Fibroblast of lung (primary cell): ENCODE measurements at regions not wholly inside any gene's neighbourhood (a gene's known extent, or its start where the extent isn't known, plus 50 kb on each side); places are given as distances from the start of the nearest gene placed in this dataset.
A peak's percentile ranks its signal among the peaks of the same experiment; 100 is the strongest.

Experiments
- DNase-seq, 2 donors: peaks; one replicate each; pipeline versions ENCODE4 v3.0.0 to v3.0.0-alpha.2; 2010; ENCODE audit warnings: low read depth in 2 of 2
- H2AFZ ChIP-seq: 2 replicates; pipeline ENCODE4 v1.5.1; 2012; ENCODE audit warnings: low read length, control low read depth, inconsistent platforms
- H3K27ac ChIP-seq: 2 replicates; pipeline ENCODE4 v1.5.1; 2011; ENCODE audit warnings: low read length, control low read depth; ENCODE audit not compliant: insufficient read depth
- H3K27me3 ChIP-seq: 2 replicates; pipeline ENCODE4 v1.5.1; 2011; ENCODE audit warnings: mild to moderate bottlenecking, low read length; ENCODE audit not compliant: control insufficient read depth, insufficient read depth
- H3K36me3 ChIP-seq: 2 replicates; pipeline ENCODE4 v1.5.1; 2011; ENCODE audit warnings: low read length; ENCODE audit not compliant: control insufficient read depth, insufficient read depth
- H3K4me1 ChIP-seq: 2 replicates; pipeline ENCODE4 v1.5.1; 2011; ENCODE audit warnings: low read length; ENCODE audit not compliant: control insufficient read depth, insufficient read depth; ENCODE audit errors: extremely low read depth
- H3K4me2 ChIP-seq: 2 replicates; pipeline ENCODE4 v1.5.1; 2011; ENCODE audit warnings: low read length, control low read depth; ENCODE audit not compliant: insufficient read depth; ENCODE audit errors: extremely low read depth
- H3K4me3 ChIP-seq, 4 experiments: fragments of 200-600 bp in 1 of 4; sonication (generic) in 1 of 4; replicated peaks in 1 of 4; 2 replicates each; pipeline ENCODE4 v1.5.1; 2011 to 2016; ENCODE audit warnings: low read length in 4 of 4, low read depth in 3 of 4, mild to moderate bottlenecking in 3 of 4, control low read depth in 2 of 4, inconsistent platforms in 1 of 4, mixed read lengths in 1 of 4; ENCODE audit not compliant: insufficient read depth in 1 of 4; ENCODE audit errors: control extremely low read depth in 1 of 4
- H3K79me2 ChIP-seq: 2 replicates; pipeline ENCODE4 v1.5.1; 2012; ENCODE audit warnings: mild to moderate bottlenecking, low read length, inconsistent platforms; ENCODE audit not compliant: control insufficient read depth, insufficient read depth
- H3K9ac ChIP-seq: 2 replicates; pipeline ENCODE4 v1.5.1; 2011; ENCODE audit warnings: mild to moderate bottlenecking, low read length, control low read depth; ENCODE audit not compliant: insufficient read depth
- H3K9me3 ChIP-seq: 2 replicates; pipeline ENCODE4 v1.5.1; 2012; ENCODE audit warnings: low read depth, low read length; ENCODE audit not compliant: control insufficient read depth, insufficient read depth
- H4K20me1 ChIP-seq: 2 replicates; pipeline ENCODE4 v1.5.1; 2011; ENCODE audit warnings: low read length; ENCODE audit not compliant: control insufficient read depth, insufficient read depth; ENCODE audit errors: extremely low read depth
- CTCF ChIP-seq, 2 donors: IDR thresholded peaks in 1 of 2; conservative IDR thresholded peaks in 1 of 2; 1 replicate in 1 of 2; 2 replicates in 1 of 2; pipeline ENCODE4 v1.5.1; 2011 to 2012; ENCODE audit warnings: low read length in 2 of 2, control low read depth in 1 of 2, inconsistent platforms in 1 of 2, low read depth in 1 of 2, mild to moderate bottlenecking in 1 of 2
- EZH2 ChIP-seq: IDR thresholded peaks from 2 replicates; pipeline ENCODE4 v1.5.1; 2012; ENCODE audit warnings: low read length, control low read depth, mild to moderate bottlenecking; ENCODE audit errors: missing control alignments

GRCh38 chr20:57881466-57882385, 171.9 kb upstream of the PMEPA1 start:
- DNase-seq = no peak
- Histone ChIP-seq H3K9ac (no peak overlapping the region), H2AFZ (no peak overlapping the region), H3K79me2 (no peaks in the 10 kb centered on the region), H3K9me3 (no peaks in the 10 kb centered on the region), H3K36me3 (no peaks in the 10 kb centered on the region), H3K27ac (no peak overlapping the region), H3K27me3 (no peaks in the 10 kb centered on the region), H3K4me3 (no peak overlapping the region), H4K20me1 (no peaks in the 10 kb centered on the region), H3K4me2 (no peak overlapping the region), H3K4me1 (no peaks in the 10 kb centered on the region)
- TF ChIP-seq EZH2 = no peak

GRCh38 chr20:57880571-57880892, 170.7 kb upstream of the PMEPA1 start:
- no peaks in the 10 kb centered on the region for H3K79me2 ChIP-seq
- DNase-seq = no peak
- H3K27ac ChIP-seq = no peak overlapping the region
- no peak overlapping the region for H3K9ac ChIP-seq
- no peaks in the 10 kb centered on the region for H3K36me3 ChIP-seq
- no peak overlapping the region for H2AFZ ChIP-seq
- no peaks in the 10 kb centered on the region for H4K20me1 ChIP-seq
- H3K9me3 ChIP-seq = no peaks in the 10 kb centered on the region
- no peak overlapping the region for H3K4me2 ChIP-seq
- no peak overlapping the region for H3K4me3 ChIP-seq
- no peaks in the 10 kb centered on the region for H3K4me1 ChIP-seq
- no peaks in the 10 kb centered on the region for H3K27me3 ChIP-seq
- TF ChIP-seq EZH2 = no peak
- TF ChIP-seq CTCF (conservative IDR thresholded peaks at IDR 0.05 in 1 of 2, IDR thresholded peaks at IDR 0.05 in 1 of 2; ENCODE audit: low read depth in 1 of 2, low read length in 2 of 2) = no peak

- peak in 1 of 2 donors; percentile 33 for DNase-seq
- no peak overlapping the region for H3K9ac ChIP-seq
- H3K79me2 ChIP-seq = no peaks in the 10 kb centered on the region
- no peaks in the 10 kb centered on the region for H3K27me3 ChIP-seq
- H3K36me3 ChIP-seq = no peaks in the 10 kb centered on the region
- H3K4me2 ChIP-seq = no peak overlapping the region
- H3K4me1 ChIP-seq = no peaks in the 10 kb centered on the region
- H2AFZ ChIP-seq = no peak overlapping the region
- no peak overlapping the region for H3K4me3 ChIP-seq
- no peaks in the 10 kb centered on the region for H4K20me1 ChIP-seq
- TF ChIP-seq EZH2 (no peak), CTCF (conservative IDR thresholded peaks at IDR 0.05 in 1 of 2, IDR thresholded peaks at IDR 0.05 in 1 of 2; ENCODE audit: low read depth in 1 of 2, low read length in 2 of 2) (no peak)
- H3K9me3 ChIP-seq = no peaks in the 10 kb centered on the region
- H3K27ac ChIP-seq = no peak overlapping the region
Observed at GRCh38 chr20:57879779-57880570, 170.2 kb upstream of the PMEPA1 start.
